HG02610 (cell line): ENCODE measurements at regions not wholly inside any gene's neighbourhood (a gene's known extent, or its start where the extent isn't known, plus 50 kb on each side); places are given as distances from the start of the nearest gene placed in this dataset.
"Not testable (repeated sequence)": the region's sequence is repeated elsewhere in the genome, so short reads cannot be mapped to it uniquely, and the experiment has no call there.

Experiments used
- ATAC-seq: cut with Tn5 transposase; IDR thresholded peaks from one replicate; pipeline ENCODE4 v1.9.1; 2021; ENCODE audit warnings: mild to moderate bottlenecking, moderate library complexity; ENCODE audit not compliant: unreplicated experiment

- ATAC-seq, result no peak
Observed at GRCh38 chr14:86943391-86944365, 1049.3 kb downstream of the GALC start.

GRCh38 chr14:86942936-86943335 is 1050.0 kb downstream of the GALC start:
- no peak for ATAC-seq

GRCh38 chr14:86940106-86940505 is 1052.9 kb downstream of the GALC start:
- no peak for ATAC-seq

GRCh38 chr14:86938320-86938719 is 1054.7 kb downstream of the GALC start:
- no peak for ATAC-seq

- ATAC-seq, result no peak
Observed at GRCh38 chr14:86936556-86936955, 1056.4 kb downstream of the GALC start.

- ATAC-seq, result no peak
Observed at GRCh38 chr14:86935241-86935885, 1057.6 kb downstream of the GALC start.

- ATAC-seq, result no peak
Observed at GRCh38 chr14:86933958-86934595, 1058.9 kb downstream of the GALC start.

GRCh38 chr14:86933460-86933859 is 1059.5 kb downstream of the GALC start:
- no peak for ATAC-seq

- no peak for ATAC-seq
Observed at GRCh38 chr14:86915406-86915805, 1077.6 kb downstream of the GALC start.

- no peak for ATAC-seq
Observed at GRCh38 chr14:86912709-86913108, 1080.3 kb downstream of the GALC start.

GRCh38 chr14:86911486-86911885 is 1081.5 kb downstream of the GALC start:
- ATAC-seq, result no peak

- not testable (repeated sequence) for ATAC-seq
Observed at GRCh38 chr14:86905386-86905926, 1087.5 kb downstream of the GALC start.

- no peak for ATAC-seq
Observed at GRCh38 chr14:86902176-86902950, 1090.6 kb downstream of the GALC start.

- no peak for ATAC-seq
Observed at GRCh38 chr14:86897704-86898513, 1095.1 kb downstream of the GALC start.

GRCh38 chr14:86897224-86897623 is 1095.8 kb downstream of the GALC start:
- no peak for ATAC-seq

- ATAC-seq, result no peak
Observed at GRCh38 chr14:86896701-86897100, 1096.3 kb downstream of the GALC start.

GRCh38 chr14:86892152-86892956 is 1100.6 kb downstream of the GALC start:
- ATAC-seq, result no peak

GRCh38 chr14:86885280-86885679 is 1107.7 kb downstream of the GALC start:
- no peak for ATAC-seq

GRCh38 chr14:86884498-86884897 is 1108.5 kb downstream of the GALC start:
- no peak for ATAC-seq
